ENCODE measurements at regions not wholly inside any gene's neighbourhood (a gene's known extent, or its start where the extent isn't known, plus 50 kb on each side); places are given as distances from the start of the nearest gene placed in this dataset.

DNA sequence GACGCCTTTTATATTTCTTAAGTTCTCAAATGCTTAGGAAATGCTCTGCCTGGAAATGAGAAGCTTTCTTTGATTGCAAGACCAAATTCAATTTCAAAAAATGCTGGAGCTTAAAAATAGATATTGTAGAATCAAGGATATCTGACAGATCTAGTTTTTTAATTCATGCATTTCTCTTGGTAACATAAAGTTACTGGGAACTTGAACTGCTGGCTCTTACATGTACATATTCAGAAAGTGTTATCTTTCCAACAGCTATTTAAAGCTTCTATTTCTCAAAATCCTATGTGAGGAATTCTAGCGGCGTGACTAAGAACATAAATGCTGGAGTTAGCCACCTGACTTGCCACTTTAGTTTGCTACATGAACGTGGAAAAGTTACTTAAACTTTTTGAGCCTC lies 109.3 kb downstream of the C3orf38 start:
- Histone ChIP-seq H3K9me3 (ENCODE audit: low read length) (no peaks in the 10 kb centered on the region), H3K4me3 (ENCODE audit: low read length) (no peak overlapping the region), H3K27ac (ENCODE audit: low read length) (no peak overlapping the region), H3K79me2 (ENCODE audit: low read length) (no peaks in the 10 kb centered on the region), H3K4me2 (ENCODE audit: low read length) (no peak overlapping the region), H4K20me1 (ENCODE audit: low read length) (no peaks in the 10 kb centered on the region), H3K27me3 (ENCODE audit: low read length) (peaks cover 61% of the 10 kb centered on the region), H3F3A (ENCODE audit: low read length, unreplicated experiment) (no peaks in the 10 kb centered on the region), H3K4me1 (ENCODE audit: insufficient read depth, low read length) (no peaks in the 10 kb centered on the region), H3K9ac (ENCODE audit: low read length) (no peak overlapping the region), H3K36me3 (ENCODE audit: low read depth, low read length) (no peaks in the 10 kb centered on the region), H3K9me2 (replicated peaks; ENCODE audit: low read length) (no peaks in the 10 kb centered on the region), H2AFZ (ENCODE audit: low read length) (no peak overlapping the region)
- no peak for TF ChIP-seq EZH2phosphoT487 (IDR thresholded peaks at IDR 0.05; ENCODE audit: borderline replicate concordance, low read length)
- no peak for TF ChIP-seq EZH2 (IDR thresholded peaks at IDR 0.05; ENCODE audit: low read length, unreplicated experiment)
- TF ChIP-seq, protein P1, sequence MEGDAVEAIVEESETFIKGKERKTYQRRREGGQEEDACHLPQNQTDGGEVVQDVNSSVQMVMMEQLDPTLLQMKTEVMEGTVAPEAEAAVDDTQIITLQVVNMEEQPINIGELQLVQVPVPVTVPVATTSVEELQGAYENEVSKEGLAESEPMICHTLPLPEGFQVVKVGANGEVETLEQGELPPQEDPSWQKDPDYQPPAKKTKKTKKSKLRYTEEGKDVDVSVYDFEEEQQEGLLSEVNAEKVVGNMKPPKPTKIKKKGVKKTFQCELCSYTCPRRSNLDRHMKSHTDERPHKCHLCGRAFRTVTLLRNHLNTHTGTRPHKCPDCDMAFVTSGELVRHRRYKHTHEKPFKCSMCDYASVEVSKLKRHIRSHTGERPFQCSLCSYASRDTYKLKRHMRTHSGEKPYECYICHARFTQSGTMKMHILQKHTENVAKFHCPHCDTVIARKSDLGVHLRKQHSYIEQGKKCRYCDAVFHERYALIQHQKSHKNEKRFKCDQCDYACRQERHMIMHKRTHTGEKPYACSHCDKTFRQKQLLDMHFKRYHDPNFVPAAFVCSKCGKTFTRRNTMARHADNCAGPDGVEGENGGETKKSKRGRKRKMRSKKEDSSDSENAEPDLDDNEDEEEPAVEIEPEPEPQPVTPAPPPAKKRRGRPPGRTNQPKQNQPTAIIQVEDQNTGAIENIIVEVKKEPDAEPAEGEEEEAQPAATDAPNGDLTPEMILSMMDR (conservative IDR thresholded peaks at IDR 0.05; ENCODE audit: low read depth, low read length): no peak
- DNase-seq (no peak), ATAC-seq (no peak)
- no TSS peak for BruUV-seq (replicated peaks)
- intact Hi-C loops (cut with micrococcal nuclease): no loop called here
- ChIA-PET POLR2A (ENCODE audit: unreplicated experiment) (no interaction called here), CTCF (no interaction called here)

DNA sequence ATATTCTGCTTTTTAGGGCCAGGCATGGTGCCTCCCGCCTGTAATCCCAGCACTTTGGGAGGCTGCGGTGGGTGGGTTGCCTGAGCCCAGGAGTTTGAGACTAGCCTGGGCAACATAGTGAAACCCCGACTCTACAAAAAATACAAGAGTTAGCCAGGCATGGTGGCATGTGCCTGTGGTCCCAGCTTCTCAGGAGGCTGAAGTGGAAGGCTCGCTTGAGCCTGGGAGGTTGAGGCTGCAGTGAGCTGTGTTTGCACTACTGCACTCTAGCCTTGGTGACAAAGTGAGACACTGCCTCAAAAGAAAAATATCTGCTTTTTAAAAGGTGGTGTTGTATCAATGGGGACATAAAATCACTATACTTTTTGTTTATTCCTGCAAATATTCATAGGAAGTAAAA lies 112.8 kb downstream of the C3orf38 start:
- BruUV-seq (replicated peaks): no TSS peak
- Histone ChIP-seq H2AFZ (ENCODE audit: low read length) (no peak overlapping the region), H3K9me2 (replicated peaks; ENCODE audit: low read length) (no peaks in the 10 kb centered on the region), H3K27ac (ENCODE audit: low read length) (no peak overlapping the region), H4K20me1 (ENCODE audit: low read length) (no peaks in the 10 kb centered on the region), H3K9me3 (ENCODE audit: low read length) (no peaks in the 10 kb centered on the region), H3K36me3 (ENCODE audit: low read depth, low read length) (no peaks in the 10 kb centered on the region), H3K4me3 (ENCODE audit: low read length) (no peak overlapping the region), H3K79me2 (ENCODE audit: low read length) (no peaks in the 10 kb centered on the region), H3F3A (ENCODE audit: low read length, unreplicated experiment) (no peaks in the 10 kb centered on the region), H3K4me2 (ENCODE audit: low read length) (no peak overlapping the region), H3K27me3 (ENCODE audit: low read length) (peaks cover 49% of the 10 kb centered on the region), H3K9ac (ENCODE audit: low read length) (no peak overlapping the region), H3K4me1 (ENCODE audit: insufficient read depth, low read length) (no peaks in the 10 kb centered on the region)
- CTCF ChIA-PET: no interaction called here
- intact Hi-C loops (cut with micrococcal nuclease): no loop called here
- POLR2A ChIA-PET (ENCODE audit: unreplicated experiment): no interaction called here
- no peak for ATAC-seq
- DNase-seq: no peak
- TF ChIP-seq EZH2 (IDR thresholded peaks at IDR 0.05; ENCODE audit: low read length, unreplicated experiment) (no peak), EZH2phosphoT487 (IDR thresholded peaks at IDR 0.05; ENCODE audit: borderline replicate concordance, low read length) (no peak)
- TF ChIP-seq, protein P1 (conservative IDR thresholded peaks at IDR 0.05; ENCODE audit: low read depth, low read length): no peak

DNA sequence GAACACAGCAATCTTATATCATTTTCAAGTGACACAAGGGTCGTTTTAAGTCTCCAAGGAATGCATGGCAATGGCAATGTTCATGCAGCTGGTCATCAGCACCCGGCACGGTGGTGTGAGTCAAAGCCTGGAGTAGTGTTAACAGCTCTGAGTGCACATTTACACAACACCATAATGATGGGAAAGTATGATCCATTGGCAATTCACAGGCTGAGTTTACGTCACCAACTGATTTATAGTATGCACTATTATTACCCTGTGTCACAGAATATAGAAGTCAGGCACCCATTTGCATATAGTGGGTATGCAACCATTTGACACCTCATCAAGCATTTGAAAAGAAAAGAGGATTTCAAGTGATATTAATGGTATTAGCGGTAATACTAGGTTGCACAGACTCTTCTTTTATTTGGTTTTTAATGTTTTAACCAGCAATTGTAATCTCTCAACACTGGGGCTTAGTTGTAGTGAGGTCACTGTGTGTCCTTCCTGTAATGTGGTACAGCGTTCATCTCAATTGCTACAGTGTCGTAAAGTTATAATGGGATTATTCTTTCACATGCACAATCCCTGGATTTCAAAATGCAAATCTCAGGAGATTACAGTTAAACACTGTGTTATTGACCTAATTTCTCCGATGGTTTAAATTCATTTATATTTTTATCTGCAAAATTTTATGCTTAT lies 113.8 kb downstream of the C3orf38 start:
- Histone ChIP-seq H3K79me2 (ENCODE audit: low read length) (no peaks in the 10 kb centered on the region), H4K20me1 (ENCODE audit: low read length) (no peaks in the 10 kb centered on the region), H3K9me2 (replicated peaks; ENCODE audit: low read length) (no peaks in the 10 kb centered on the region), H3F3A (ENCODE audit: low read length, unreplicated experiment) (no peaks in the 10 kb centered on the region), H3K4me1 (ENCODE audit: insufficient read depth, low read length) (no peaks in the 10 kb centered on the region), H3K27ac (ENCODE audit: low read length) (no peak overlapping the region), H3K9ac (ENCODE audit: low read length) (no peak overlapping the region), H3K4me3 (ENCODE audit: low read length) (no peak overlapping the region), H3K9me3 (ENCODE audit: low read length) (no peaks in the 10 kb centered on the region), H3K36me3 (ENCODE audit: low read depth, low read length) (no peaks in the 10 kb centered on the region), H3K4me2 (ENCODE audit: low read length) (no peak overlapping the region), H2AFZ (ENCODE audit: low read length) (no peak overlapping the region), H3K27me3 (ENCODE audit: low read length) (peaks cover 48% of the 10 kb centered on the region)
- ChIA-PET POLR2A (ENCODE audit: unreplicated experiment) (no interaction called here), CTCF (no interaction called here)
- DNase-seq (no peak), ATAC-seq (no peak)
- no peak for TF ChIP-seq EZH2phosphoT487 (IDR thresholded peaks at IDR 0.05; ENCODE audit: borderline replicate concordance, low read length)
- no peak for TF ChIP-seq EZH2 (IDR thresholded peaks at IDR 0.05; ENCODE audit: low read length, unreplicated experiment)
- TF ChIP-seq, protein P1 (conservative IDR thresholded peaks at IDR 0.05; ENCODE audit: low read depth, low read length): no peak
- no TSS peak for BruUV-seq (replicated peaks)
- intact Hi-C loops (cut with micrococcal nuclease): no loop called here

Data from PC-3 (cell line).